ENCODE measurements at regions not wholly inside any gene's neighbourhood (a gene's known extent, or its start where the extent isn't known, plus 50 kb on each side); places are given as distances from the start of the nearest gene placed in this dataset.
"Not testable (repeated sequence)": the region's sequence is repeated elsewhere in the genome, so short reads cannot be mapped to it uniquely, and the experiment has no call there.

DNA sequence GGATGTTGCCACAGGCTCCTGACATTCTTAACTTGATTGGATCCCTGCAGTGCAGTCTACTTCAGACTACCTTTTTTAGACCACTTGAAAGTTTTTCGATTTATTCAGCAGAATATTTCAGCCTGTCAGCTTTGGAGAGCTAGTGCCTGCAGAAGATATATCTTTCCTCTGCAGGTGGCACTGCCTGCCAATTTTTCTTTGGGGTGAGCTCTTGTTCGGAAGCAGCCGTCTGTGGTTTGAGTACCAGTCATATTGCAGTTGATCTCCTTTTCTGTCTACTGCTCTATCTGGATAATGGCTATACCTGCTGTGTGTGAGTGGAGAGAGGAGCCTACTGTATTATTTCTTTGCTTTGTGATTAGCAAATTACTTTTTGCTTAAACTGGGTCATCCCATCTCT is 1486.9 kb downstream of the KHDRBS2 start:
- H3K27me3 ChIP-seq (ENCODE audit: control insufficient read depth, insufficient read depth, low read length); H3K36me3 ChIP-seq (ENCODE audit: control insufficient read depth, insufficient read depth, low read length); H3K27ac ChIP-seq (ENCODE audit: low read depth, low read length); H3K4me1 ChIP-seq (ENCODE audit: control insufficient read depth, insufficient read depth, low read length); H3K4me3 ChIP-seq (ENCODE audit: low read depth, low read length); H3K9me3 ChIP-seq (ENCODE audit: control insufficient read depth, insufficient read depth, low read length): not testable (repeated sequence)
- 29% methylated on average over 3 of the region's 3 CpGs for WGBS (ENCODE audit: insufficient coverage)
- peak in 2 of 6 donors; percentile 22 to 73 for DNase-seq (ENCODE audit: low read depth in 4 of 6, low spot score in 6 of 6)

DNA sequence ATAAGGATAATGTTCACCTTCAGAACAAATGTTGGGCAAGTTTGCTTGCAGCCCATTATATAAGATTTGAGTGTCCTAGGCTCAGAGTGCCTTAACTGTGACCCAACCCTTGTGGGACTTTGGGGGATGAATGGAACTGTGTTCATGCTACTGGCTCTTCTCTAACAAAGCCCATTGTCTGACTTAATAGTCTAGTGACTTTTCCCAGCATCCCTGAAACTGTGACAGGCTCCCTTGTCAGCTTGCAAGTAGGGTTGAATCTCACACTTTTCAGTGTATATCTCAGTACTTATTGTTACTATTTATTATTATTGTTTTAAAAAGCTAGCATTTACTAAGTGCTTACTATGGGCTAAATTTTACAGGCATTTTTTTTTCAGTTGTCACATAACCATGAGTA is 1488.2 kb downstream of the KHDRBS2 start:
- not testable (repeated sequence) for H3K9me3 ChIP-seq (ENCODE audit: control insufficient read depth, insufficient read depth, low read length); DNase-seq (ENCODE audit: low read depth in 4 of 6, low spot score in 6 of 6); H3K4me1 ChIP-seq (ENCODE audit: control insufficient read depth, insufficient read depth, low read length); H3K27ac ChIP-seq (ENCODE audit: low read depth, low read length); H3K36me3 ChIP-seq (ENCODE audit: control insufficient read depth, insufficient read depth, low read length); H3K4me3 ChIP-seq (ENCODE audit: low read depth, low read length); H3K27me3 ChIP-seq (ENCODE audit: control insufficient read depth, insufficient read depth, low read length)

DNA sequence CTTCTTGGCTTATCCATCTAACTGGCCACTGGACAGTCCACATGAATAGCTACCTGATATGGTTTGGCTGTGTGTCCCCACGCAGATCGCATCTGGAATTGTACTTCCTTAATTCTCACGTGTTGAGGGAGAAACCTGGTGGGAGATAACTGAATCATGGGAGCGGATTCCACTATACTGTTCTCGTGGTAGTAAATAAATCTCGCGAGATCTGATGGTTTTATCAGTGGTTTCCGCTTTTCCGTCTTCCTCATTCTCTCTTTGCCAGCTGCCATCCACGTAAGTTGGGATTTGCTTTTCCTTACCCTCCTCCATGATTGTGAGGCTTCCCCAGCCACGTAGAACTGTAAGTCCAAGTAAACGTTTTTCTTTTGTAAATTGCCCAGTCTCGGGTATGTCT is 1496.4 kb downstream of the KHDRBS2 start:
- not testable (repeated sequence) for H3K9me3 ChIP-seq (ENCODE audit: control insufficient read depth, insufficient read depth, low read length); H3K4me3 ChIP-seq (ENCODE audit: low read depth, low read length); H3K27ac ChIP-seq (ENCODE audit: low read depth, low read length); H3K4me1 ChIP-seq (ENCODE audit: control insufficient read depth, insufficient read depth, low read length); H3K27me3 ChIP-seq (ENCODE audit: control insufficient read depth, insufficient read depth, low read length); DNase-seq (ENCODE audit: low read depth in 4 of 6, low spot score in 6 of 6); H3K36me3 ChIP-seq (ENCODE audit: control insufficient read depth, insufficient read depth, low read length)
- 97% methylated on average over 10 of the region's 13 CpGs for WGBS (ENCODE audit: insufficient coverage)

DNA sequence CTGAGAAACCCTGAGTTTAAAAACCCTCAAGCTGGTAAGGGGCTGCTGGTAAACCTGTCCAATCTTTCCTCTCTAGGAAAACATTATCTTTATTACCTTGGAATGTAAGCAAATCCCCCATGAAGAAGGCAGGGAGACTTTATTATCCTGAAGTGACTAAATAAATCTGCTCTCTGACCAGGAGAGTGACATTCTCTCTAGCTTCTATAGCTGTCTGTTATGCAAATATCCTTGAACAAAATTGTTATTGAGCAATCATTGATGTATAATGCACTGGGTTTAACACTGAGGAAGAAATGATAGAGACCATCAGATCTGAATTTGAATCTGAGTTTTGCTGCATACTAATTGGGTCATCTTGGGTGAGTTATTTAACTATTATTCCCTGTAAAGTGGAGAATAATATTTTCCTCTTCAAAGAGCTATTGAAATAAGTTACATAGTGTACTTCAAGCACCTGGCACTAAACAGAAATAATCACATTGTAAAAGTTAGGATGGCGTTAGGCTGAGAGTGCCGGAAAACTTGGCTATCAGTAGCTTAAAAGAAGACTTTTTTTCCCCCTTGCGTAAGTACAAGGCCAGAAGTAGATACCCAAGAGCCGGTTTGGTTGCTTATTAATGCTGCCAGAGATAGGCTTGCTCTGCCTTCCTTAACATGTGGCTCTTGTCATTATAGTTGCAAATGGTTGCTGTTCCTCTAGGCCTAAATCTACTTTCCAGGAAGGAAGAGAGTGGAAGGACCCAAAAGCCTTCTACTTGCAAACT is 1503.1 kb downstream of the KHDRBS2 start:
- H3K4me3 ChIP-seq (ENCODE audit: low read depth, low read length); H3K27me3 ChIP-seq (ENCODE audit: control insufficient read depth, insufficient read depth, low read length); DNase-seq (ENCODE audit: low read depth in 4 of 6, low spot score in 6 of 6); H3K4me1 ChIP-seq (ENCODE audit: control insufficient read depth, insufficient read depth, low read length); H3K36me3 ChIP-seq (ENCODE audit: control insufficient read depth, insufficient read depth, low read length); H3K9me3 ChIP-seq (ENCODE audit: control insufficient read depth, insufficient read depth, low read length); H3K27ac ChIP-seq (ENCODE audit: low read depth, low read length): not testable (repeated sequence)
- 100% methylated on average over 2 of the region's 4 CpGs for WGBS (ENCODE audit: insufficient coverage)

DNA sequence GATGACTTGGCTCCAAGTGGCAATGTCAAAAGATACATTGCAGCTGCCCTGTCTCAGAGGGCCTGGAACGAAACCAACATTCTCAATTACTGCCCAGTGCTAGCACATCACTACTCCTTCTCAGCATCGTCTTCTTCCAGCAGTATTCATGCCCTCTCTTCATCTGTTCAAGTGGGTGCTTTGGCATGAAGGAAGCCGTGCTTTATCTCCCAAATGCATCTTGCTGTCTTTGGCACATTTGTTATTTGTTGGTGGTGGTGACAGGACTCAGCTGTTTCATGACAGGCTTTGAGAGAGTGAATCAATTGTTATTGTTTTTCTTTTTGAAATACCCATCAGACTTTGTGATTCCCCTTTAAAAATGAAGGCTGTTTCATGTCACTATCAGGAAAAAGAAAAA is 1506.4 kb downstream of the KHDRBS2 start:
- H3K9me3 ChIP-seq (ENCODE audit: control insufficient read depth, insufficient read depth, low read length); H3K36me3 ChIP-seq (ENCODE audit: control insufficient read depth, insufficient read depth, low read length); H3K4me1 ChIP-seq (ENCODE audit: control insufficient read depth, insufficient read depth, low read length); H3K27ac ChIP-seq (ENCODE audit: low read depth, low read length); H3K27me3 ChIP-seq (ENCODE audit: control insufficient read depth, insufficient read depth, low read length); H3K4me3 ChIP-seq (ENCODE audit: low read depth, low read length): not testable (repeated sequence)
- no CpG with 5 or more reads among the region's 3 CpGs for WGBS (ENCODE audit: insufficient coverage)
- peak in 3 of 6 donors; percentile 7 to 75 (median 39) for DNase-seq (ENCODE audit: low read depth in 4 of 6, low spot score in 6 of 6)

DNA sequence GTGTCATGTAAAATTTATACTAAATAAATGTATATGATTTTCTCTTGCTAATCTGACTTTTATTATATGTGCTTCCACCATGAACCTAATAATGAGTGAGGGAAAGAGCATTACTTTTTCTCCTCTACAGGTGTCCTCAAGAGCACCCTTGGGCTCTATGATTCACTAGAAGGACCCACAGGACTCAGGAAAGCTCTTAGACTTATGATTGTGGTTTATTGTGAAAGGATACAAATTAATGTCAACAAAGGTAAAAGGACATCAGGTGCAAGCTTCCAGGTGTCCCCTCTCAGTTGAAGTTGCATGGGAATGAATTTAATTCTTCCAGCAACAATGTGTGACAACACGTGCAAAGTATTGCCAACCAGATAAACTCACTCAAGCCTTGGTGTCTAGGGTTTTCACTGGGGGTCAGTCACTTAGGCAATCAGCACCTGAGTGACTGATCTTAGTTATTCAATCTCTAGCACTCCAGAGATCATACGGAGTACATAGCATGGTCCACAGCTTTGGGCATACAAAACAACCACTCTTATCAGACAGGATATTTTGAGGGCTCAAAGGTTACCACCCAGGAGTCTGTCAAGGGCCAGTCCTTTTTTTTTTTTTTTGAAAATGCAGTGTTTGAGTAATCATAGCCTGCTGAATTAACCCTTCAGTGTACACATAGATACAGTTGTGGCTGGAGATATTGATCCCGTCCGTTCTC is 1518.1 kb downstream of the KHDRBS2 start:
- H3K27me3 ChIP-seq (ENCODE audit: control insufficient read depth, insufficient read depth, low read length); H3K27ac ChIP-seq (ENCODE audit: low read depth, low read length); H3K4me3 ChIP-seq (ENCODE audit: low read depth, low read length); H3K9me3 ChIP-seq (ENCODE audit: control insufficient read depth, insufficient read depth, low read length); H3K36me3 ChIP-seq (ENCODE audit: control insufficient read depth, insufficient read depth, low read length); H3K4me1 ChIP-seq (ENCODE audit: control insufficient read depth, insufficient read depth, low read length); DNase-seq (ENCODE audit: low read depth in 4 of 6, low spot score in 6 of 6): not testable (repeated sequence)
- no CpG with 5 or more reads among the region's 4 CpGs for WGBS (ENCODE audit: insufficient coverage)

DNA sequence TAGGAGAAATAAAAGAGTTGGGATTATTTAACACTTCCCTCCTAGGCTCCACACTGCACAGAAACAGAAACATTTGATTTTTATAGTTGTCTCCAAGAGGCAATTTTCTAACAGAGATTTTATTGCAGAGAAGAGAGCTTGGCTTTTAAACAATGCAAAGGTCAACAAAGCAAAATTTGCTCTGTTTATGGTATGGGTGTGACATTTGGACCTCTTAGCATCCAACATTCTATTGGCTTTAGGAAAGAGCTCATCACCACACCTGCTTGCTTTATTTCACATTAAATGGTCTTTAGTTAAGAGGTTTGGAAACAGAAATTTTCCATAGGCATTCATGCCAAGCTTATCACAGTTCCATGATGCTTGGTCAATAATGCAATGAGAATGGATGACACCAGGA is 1520.7 kb downstream of the KHDRBS2 start:
- H3K27me3 ChIP-seq (ENCODE audit: control insufficient read depth, insufficient read depth, low read length), result not testable (repeated sequence)

DNA sequence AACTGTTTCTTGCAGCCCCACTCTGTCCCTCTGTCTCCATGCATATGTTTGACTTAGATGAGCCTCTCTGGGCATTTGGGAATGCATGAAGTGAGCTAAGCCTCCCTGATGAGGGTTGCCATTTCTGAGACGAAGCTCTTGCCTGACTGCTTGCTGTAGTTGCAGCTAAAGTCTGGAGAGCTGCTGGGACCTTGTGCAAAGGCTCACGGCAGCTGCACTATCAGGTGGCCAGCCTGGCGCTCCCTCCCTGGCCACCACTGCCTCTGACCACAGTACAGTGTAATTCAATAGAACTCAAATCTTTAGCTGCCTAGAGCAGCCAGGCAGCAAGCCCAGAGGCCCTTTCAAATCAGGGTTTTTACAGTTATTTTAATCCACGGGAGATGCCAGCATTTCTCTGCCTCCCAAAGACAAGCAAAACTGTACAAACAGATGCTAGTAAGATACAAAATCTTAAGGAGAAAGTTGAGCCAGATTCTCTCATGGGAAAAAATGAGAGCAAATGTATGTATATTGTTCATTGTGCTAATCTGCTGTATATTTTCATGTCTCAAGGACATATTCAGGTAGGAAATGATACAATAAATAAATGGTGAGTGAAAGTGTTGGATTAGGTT is 1522.5 kb downstream of the KHDRBS2 start:
- not testable (repeated sequence) for H3K9me3 ChIP-seq (ENCODE audit: control insufficient read depth, insufficient read depth, low read length); H3K27ac ChIP-seq (ENCODE audit: low read depth, low read length); H3K4me1 ChIP-seq (ENCODE audit: control insufficient read depth, insufficient read depth, low read length); H3K27me3 ChIP-seq (ENCODE audit: control insufficient read depth, insufficient read depth, low read length); H3K4me3 ChIP-seq (ENCODE audit: low read depth, low read length); H3K36me3 ChIP-seq (ENCODE audit: control insufficient read depth, insufficient read depth, low read length)
- DNase-seq (ENCODE audit: low read depth in 4 of 6, low spot score in 6 of 6), result peak in 2 of 6 donors; percentile 0 to 32
- no CpG with 5 or more reads among the region's 4 CpGs for WGBS (ENCODE audit: insufficient coverage)

More for the DNA sequence above, 1520.7 kb downstream of the KHDRBS2 start:
- H3K4me1 ChIP-seq (ENCODE audit: control insufficient read depth, insufficient read depth, low read length); DNase-seq (ENCODE audit: low read depth in 4 of 6, low spot score in 6 of 6); H3K4me3 ChIP-seq (ENCODE audit: low read depth, low read length); H3K27ac ChIP-seq (ENCODE audit: low read depth, low read length); H3K36me3 ChIP-seq (ENCODE audit: control insufficient read depth, insufficient read depth, low read length); H3K9me3 ChIP-seq (ENCODE audit: control insufficient read depth, insufficient read depth, low read length): not testable (repeated sequence)

DNA sequence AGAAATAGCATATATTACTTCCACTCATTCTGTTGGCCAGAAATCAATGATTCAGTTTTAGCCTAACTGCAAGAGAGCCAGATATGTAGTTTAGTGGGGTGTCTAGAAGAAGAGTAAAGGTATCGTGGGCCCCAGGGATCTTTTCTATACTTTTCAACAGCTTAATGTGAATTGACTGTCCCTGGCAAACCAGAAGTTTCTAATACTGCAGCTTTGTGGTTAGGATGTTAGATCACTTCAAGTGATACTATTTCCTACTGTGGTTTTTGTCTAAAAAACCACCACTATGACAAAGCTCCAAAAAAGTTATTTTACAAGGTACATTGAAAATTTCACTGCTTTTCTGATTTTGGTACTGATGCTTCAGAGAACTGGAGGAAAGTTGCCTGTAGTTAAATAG is 1525.1 kb downstream of the KHDRBS2 start:
- DNase-seq (ENCODE audit: low read depth in 4 of 6, low spot score in 6 of 6); H3K9me3 ChIP-seq (ENCODE audit: control insufficient read depth, insufficient read depth, low read length); H3K4me1 ChIP-seq (ENCODE audit: control insufficient read depth, insufficient read depth, low read length); H3K4me3 ChIP-seq (ENCODE audit: low read depth, low read length); H3K36me3 ChIP-seq (ENCODE audit: control insufficient read depth, insufficient read depth, low read length); H3K27me3 ChIP-seq (ENCODE audit: control insufficient read depth, insufficient read depth, low read length); H3K27ac ChIP-seq (ENCODE audit: low read depth, low read length): not testable (repeated sequence)
- no CpG with 5 or more reads among the region's 1 CpG for WGBS (ENCODE audit: insufficient coverage)

Data from spinal cord (tissue), 9 donors.